IPS-20b (cell line): ENCODE measurements at regions not wholly inside any gene's neighbourhood (a gene's known extent, or its start where the extent isn't known, plus 50 kb on each side); places are given as distances from the start of the nearest gene placed in this dataset.

ENCODE experiments used
- H3K27ac ChIP-seq: one replicate; pipeline ENCODE4 v1.5.1; 2013; ENCODE audit warnings: low read length
- H3K27me3 ChIP-seq: 2 replicates; pipeline ENCODE4 v1.6.1; 2013; ENCODE audit warnings: mild to moderate bottlenecking, low read length, inconsistent platforms; ENCODE audit not compliant: insufficient read depth
- H3K36me3 ChIP-seq: 2 replicates; pipeline ENCODE4 v1.6.1; 2013; ENCODE audit warnings: low read depth, mild to moderate bottlenecking, inconsistent platforms, low read length, moderate library complexity; ENCODE audit not compliant: insufficient read depth
- H3K4me1 ChIP-seq: 2 replicates; pipeline ENCODE4 v1.6.1; 2013; ENCODE audit warnings: mild to moderate bottlenecking, control low read depth, inconsistent platforms, low read length, moderate library complexity; ENCODE audit not compliant: insufficient read depth
- H3K4me3 ChIP-seq: 2 replicates; pipeline ENCODE4 v1.5.1; 2013; ENCODE audit warnings: mild to moderate bottlenecking, low read length, inconsistent platforms
- H3K9ac ChIP-seq: 2 replicates; pipeline ENCODE4 v1.6.1; 2013; ENCODE audit warnings: low read depth, mild to moderate bottlenecking, inconsistent platforms, low read length, moderate library complexity
- H3K9me3 ChIP-seq: 2 replicates; pipeline ENCODE4 v1.6.1; 2013; ENCODE audit warnings: mild to moderate bottlenecking, low read depth, low read length, inconsistent platforms; ENCODE audit not compliant: insufficient read depth

- Histone ChIP-seq H3K27ac (no peak overlapping the region), H3K4me1 (no peaks in the 10 kb centered on the region), H3K36me3 (no peaks in the 10 kb centered on the region), H3K4me3 (no peak overlapping the region), H3K9ac (no peak overlapping the region), H3K9me3 (no peaks in the 10 kb centered on the region), H3K27me3 (no peaks in the 10 kb centered on the region)
These were observed 366.0 kb upstream of the FGF13 start for GRCh38 chrX:139077281-139078250.

GRCh38 chrX:139063364-139063763, 351.8 kb upstream of the FGF13 start:
- Histone ChIP-seq H3K27me3 (no peaks in the 10 kb centered on the region), H3K9me3 (no peaks in the 10 kb centered on the region)

DNA sequence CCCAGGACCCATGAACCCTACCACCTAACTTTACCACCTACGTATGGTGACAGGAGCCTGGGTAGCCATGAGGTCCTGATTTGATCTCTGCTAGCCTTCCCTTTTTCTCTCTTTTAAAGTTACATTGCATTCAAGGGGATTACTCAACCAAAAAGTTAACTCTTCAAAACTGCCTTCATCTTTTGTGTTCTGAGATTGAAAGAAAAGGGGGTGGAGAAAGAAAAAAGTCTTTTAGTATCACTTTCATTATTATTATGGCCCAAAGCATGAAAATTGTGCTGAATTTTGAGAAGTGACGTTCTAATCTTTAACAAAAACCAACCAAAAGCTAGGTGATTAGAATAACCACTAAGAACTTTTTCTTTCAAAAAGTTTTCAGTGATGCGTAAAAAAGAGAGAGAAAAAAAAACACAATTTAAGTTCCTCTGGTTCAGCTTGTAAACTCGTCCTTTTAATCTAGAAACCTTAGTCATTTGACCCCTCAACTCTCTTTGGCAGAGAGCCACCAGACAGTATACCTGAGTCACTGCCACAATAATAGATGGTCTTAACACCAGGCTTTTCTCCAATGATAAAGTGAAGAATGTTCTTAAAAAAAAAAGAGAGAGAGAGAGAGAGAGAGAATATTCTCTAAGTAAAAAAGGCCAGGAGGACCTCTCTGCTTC, 347.4 kb upstream of the FGF13 start:
- Histone ChIP-seq H3K4me1 (no peaks in the 10 kb centered on the region), H3K9me3 (no peaks in the 10 kb centered on the region), H3K27ac (no peak overlapping the region), H3K27me3 (no peaks in the 10 kb centered on the region), H3K4me3 (no peak overlapping the region), H3K9ac (no peak overlapping the region), H3K36me3 (no peaks in the 10 kb centered on the region)

More at GRCh38 chrX:139063364-139063763, 351.8 kb upstream of the FGF13 start:
- H3K4me3 ChIP-seq, result no peak overlapping the region
- H3K4me1 ChIP-seq, result no peaks in the 10 kb centered on the region
- H3K27ac ChIP-seq, result no peak overlapping the region
- H3K36me3 ChIP-seq, result no peaks in the 10 kb centered on the region
- no peak overlapping the region for H3K9ac ChIP-seq

GRCh38 chrX:139052461-139052860, 340.9 kb upstream of the FGF13 start:
- Histone ChIP-seq H3K27me3 (no peaks in the 10 kb centered on the region), H3K9me3 (no peaks in the 10 kb centered on the region), H3K4me3 (no peak overlapping the region), H3K4me1 (no peaks in the 10 kb centered on the region), H3K27ac (no peak overlapping the region), H3K9ac (no peak overlapping the region), H3K36me3 (no peaks in the 10 kb centered on the region)

DNA sequence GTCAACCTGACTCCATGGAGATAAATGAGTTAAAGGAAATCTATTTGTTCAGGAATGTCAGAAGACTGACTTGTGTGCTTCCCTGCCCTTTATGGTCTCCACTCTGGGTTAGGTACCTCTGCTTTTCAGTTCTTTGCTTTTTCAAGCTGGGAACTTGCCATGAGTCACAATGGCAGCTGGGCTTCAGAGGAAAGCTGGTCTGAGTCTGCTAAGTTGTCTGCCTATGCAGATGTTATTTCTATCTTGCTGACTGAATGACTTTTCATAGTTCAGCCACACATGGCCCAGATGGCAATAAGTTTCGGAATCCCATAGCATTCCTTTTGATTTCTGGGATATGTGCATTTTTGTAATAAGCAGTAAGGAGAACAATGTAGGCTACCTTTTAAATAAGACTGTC, 337.9 kb upstream of the FGF13 start:
- H3K36me3 ChIP-seq, result no peaks in the 10 kb centered on the region
- no peaks in the 10 kb centered on the region for H3K9me3 ChIP-seq
- H3K4me3 ChIP-seq, result no peak overlapping the region
- no peaks in the 10 kb centered on the region for H3K27me3 ChIP-seq
- H3K27ac ChIP-seq, result no peak overlapping the region
- H3K9ac ChIP-seq, result no peak overlapping the region
- H3K4me1 ChIP-seq, result no peaks in the 10 kb centered on the region

GRCh38 chrX:139044680-139045079, 333.2 kb upstream of the FGF13 start:
- H3K27ac ChIP-seq, result no peak overlapping the region
- no peaks in the 10 kb centered on the region for H3K4me1 ChIP-seq
- H3K4me3 ChIP-seq, result no peak overlapping the region
- no peaks in the 10 kb centered on the region for H3K36me3 ChIP-seq
- no peak overlapping the region for H3K9ac ChIP-seq
- no peaks in the 10 kb centered on the region for H3K9me3 ChIP-seq
- no peaks in the 10 kb centered on the region for H3K27me3 ChIP-seq

DNA sequence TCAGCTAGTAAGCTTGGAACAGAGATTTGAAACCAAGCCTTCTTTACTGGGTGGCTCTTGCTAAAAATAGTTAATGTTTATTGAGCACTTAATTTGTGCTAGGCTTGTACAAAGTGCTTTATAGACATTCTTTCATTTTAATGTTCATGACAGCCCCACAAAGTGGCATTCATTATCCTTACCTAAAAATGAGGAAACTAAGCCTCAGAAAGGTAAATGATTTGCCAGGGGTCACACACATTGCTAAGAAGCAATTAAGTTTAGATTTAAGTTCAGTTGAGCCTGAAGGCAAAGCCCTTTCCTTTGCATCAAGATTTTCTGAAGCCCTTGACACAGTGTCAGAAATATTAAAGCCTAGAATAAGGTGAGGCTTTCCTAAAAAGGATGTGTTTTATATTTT, 327.5 kb upstream of the FGF13 start:
- no peaks in the 10 kb centered on the region for H3K9me3 ChIP-seq
- no peaks in the 10 kb centered on the region for H3K27me3 ChIP-seq
- no peaks in the 10 kb centered on the region for H3K4me1 ChIP-seq
- H3K36me3 ChIP-seq, result no peaks in the 10 kb centered on the region
- H3K4me3 ChIP-seq, result no peak overlapping the region
- H3K9ac ChIP-seq, result no peak overlapping the region
- no peak overlapping the region for H3K27ac ChIP-seq

DNA sequence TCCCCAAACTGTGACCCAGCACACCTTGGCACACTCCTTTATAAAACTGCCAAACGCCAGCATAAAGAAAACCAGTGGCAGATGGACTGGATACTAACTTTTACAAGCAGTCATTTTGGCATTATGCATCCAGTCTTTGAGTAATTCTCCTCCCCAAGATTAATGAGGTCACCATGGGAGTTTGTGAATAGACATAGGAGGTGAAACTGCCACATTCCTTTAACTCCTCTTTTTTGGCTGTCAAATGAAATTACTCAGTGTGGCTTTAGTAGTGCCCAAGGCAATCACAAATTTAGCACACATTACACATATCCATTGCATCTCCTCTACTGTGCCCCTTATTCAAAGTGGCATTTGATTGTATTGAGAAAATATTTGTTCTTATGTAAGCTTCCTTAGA, 315.3 kb upstream of the FGF13 start:
- H3K27ac ChIP-seq, result no peak overlapping the region
- H3K4me1 ChIP-seq, result no peaks in the 10 kb centered on the region
- no peaks in the 10 kb centered on the region for H3K27me3 ChIP-seq
- no peaks in the 10 kb centered on the region for H3K36me3 ChIP-seq
- H3K4me3 ChIP-seq, result no peak overlapping the region
- no peak overlapping the region for H3K9ac ChIP-seq
- no peaks in the 10 kb centered on the region for H3K9me3 ChIP-seq

DNA sequence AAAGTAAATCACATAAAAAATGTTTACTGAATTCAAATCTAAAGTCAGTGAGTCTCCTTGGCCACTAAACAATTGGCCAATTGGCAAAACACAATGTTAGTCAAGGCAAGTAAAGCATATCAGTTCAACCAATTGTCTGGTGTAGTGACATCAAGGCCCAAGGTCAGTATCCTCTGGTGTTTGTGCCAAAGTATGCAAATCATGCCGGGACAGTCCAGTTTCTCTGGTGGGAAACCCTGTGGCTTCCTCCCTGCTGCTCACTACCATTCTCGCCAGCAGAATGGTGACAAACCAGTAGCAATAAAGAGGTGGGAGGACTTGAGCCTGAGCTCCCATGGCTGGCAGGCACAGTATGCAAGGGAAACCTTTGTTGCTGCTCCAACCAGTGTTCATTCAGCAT, 314.9 kb upstream of the FGF13 start:
- Histone ChIP-seq H3K27me3 (no peaks in the 10 kb centered on the region), H3K9me3 (no peaks in the 10 kb centered on the region), H3K36me3 (no peaks in the 10 kb centered on the region), H3K4me1 (no peaks in the 10 kb centered on the region), H3K4me3 (no peak overlapping the region), H3K27ac (no peak overlapping the region), H3K9ac (no peak overlapping the region)

GRCh38 chrX:139025816-139026215, 314.3 kb upstream of the FGF13 start:
- no peaks in the 10 kb centered on the region for H3K27me3 ChIP-seq
- H3K36me3 ChIP-seq, result no peaks in the 10 kb centered on the region
- no peak overlapping the region for H3K9ac ChIP-seq
- no peaks in the 10 kb centered on the region for H3K4me1 ChIP-seq
- no peaks in the 10 kb centered on the region for H3K9me3 ChIP-seq
- H3K4me3 ChIP-seq, result no peak overlapping the region
- no peak overlapping the region for H3K27ac ChIP-seq

DNA sequence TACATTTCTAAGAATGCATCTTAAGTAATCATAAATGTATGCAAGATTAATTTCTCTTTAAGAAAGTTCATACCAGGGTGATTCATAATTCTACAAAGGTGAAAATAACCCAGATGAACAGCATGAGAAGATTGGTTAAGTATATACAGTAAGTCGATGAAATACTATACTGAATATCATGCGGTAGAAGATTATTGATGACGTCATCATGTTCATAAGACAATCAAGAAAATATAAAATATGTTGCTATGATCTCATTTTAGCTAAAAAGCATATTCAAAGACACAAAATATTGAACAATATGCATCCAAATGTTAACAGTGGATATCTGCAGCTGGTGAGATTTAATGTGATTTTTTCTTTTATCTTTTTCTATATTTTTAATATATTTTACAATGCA, 312.0 kb upstream of the FGF13 start:
- H3K9me3 ChIP-seq, result no peaks in the 10 kb centered on the region
- H3K27me3 ChIP-seq, result no peaks in the 10 kb centered on the region
- H3K9ac ChIP-seq, result no peak overlapping the region
- H3K4me3 ChIP-seq, result no peak overlapping the region
- no peak overlapping the region for H3K27ac ChIP-seq
- H3K4me1 ChIP-seq, result no peaks in the 10 kb centered on the region
- no peaks in the 10 kb centered on the region for H3K36me3 ChIP-seq

DNA sequence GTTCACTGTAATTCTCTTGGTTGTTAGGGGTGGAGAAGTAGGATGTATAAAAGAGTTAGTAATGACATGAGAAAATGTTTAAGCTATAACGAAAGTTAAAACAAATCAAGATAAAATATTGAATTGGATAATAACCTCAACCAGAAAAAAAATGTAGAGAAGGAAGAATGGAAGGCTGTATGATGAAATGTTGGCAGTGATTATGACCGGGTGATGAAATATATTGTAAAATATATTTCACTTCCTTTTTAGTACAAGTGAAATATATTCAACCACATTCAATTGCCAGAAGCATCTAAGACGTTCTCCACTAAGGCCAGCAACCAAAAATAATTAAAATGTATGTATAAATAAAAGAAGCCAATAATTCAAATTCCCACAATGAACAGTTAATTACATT, 309.3 kb upstream of the FGF13 start:
- Histone ChIP-seq H3K9me3 (no peaks in the 10 kb centered on the region), H3K4me1 (no peaks in the 10 kb centered on the region), H3K27ac (no peak overlapping the region), H3K27me3 (no peaks in the 10 kb centered on the region), H3K9ac (no peak overlapping the region), H3K36me3 (no peaks in the 10 kb centered on the region), H3K4me3 (no peak overlapping the region)
